B cell (primary cell): ENCODE measurements at regions not wholly inside any gene's neighbourhood (a gene's known extent, or its start where the extent isn't known, plus 50 kb on each side); places are given as distances from the start of the nearest gene placed in this dataset.

Experiments used
- EZH2 ChIP-seq: IDR thresholded peaks from 2 replicates; pipeline ENCODE4 v1.6.1; 2012; ENCODE audit warnings: borderline replicate concordance, low read depth, mild to moderate bottlenecking, moderate library complexity, low read length; ENCODE audit not compliant: insufficient read depth, poor library complexity, severe bottlenecking
- TF ChIP-seq, protein P1 (sequence below): fragments of 200-600 bp; IDR thresholded peaks from one replicate; pipeline ENCODE4 v1.8.0; 2022; ENCODE audit warnings: antibody characterized with exemption, mild to moderate bottlenecking

DNA sequence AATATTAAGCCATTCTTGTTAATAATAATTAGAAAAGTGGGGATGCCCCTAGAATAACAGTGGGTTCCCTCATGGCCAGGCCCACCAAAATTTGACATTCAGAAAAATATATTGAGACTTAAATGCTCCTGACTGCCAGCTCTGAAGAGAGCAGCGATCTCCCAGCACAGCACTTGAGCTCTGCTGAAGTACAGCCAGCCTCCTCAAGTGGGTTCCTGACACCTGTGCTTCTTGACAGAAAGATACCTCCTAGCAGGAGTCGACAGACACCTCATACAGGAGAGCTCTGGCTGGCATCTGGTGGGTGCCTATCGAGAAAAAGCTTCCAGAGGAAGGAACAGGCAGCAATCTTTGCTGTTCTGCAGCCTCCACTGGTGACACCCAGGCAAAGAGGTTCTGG is 261.5 kb downstream of the DTWD2 start:
- TF ChIP-seq, protein P1, sequence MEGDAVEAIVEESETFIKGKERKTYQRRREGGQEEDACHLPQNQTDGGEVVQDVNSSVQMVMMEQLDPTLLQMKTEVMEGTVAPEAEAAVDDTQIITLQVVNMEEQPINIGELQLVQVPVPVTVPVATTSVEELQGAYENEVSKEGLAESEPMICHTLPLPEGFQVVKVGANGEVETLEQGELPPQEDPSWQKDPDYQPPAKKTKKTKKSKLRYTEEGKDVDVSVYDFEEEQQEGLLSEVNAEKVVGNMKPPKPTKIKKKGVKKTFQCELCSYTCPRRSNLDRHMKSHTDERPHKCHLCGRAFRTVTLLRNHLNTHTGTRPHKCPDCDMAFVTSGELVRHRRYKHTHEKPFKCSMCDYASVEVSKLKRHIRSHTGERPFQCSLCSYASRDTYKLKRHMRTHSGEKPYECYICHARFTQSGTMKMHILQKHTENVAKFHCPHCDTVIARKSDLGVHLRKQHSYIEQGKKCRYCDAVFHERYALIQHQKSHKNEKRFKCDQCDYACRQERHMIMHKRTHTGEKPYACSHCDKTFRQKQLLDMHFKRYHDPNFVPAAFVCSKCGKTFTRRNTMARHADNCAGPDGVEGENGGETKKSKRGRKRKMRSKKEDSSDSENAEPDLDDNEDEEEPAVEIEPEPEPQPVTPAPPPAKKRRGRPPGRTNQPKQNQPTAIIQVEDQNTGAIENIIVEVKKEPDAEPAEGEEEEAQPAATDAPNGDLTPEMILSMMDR = no peak
- TF ChIP-seq EZH2 = no peak
